Mesenchymal stem cell (in vitro differentiated cells and primary cell): ENCODE measurements at regions not wholly inside any gene's neighbourhood (a gene's known extent, or its start where the extent isn't known, plus 50 kb on each side); places are given as distances from the start of the nearest gene placed in this dataset.
A peak's percentile ranks its signal among the peaks of the same experiment; 100 is the strongest.

Experiments used
- DNase-seq: peaks from one replicate; pipeline ENCODE4 v3.0.0-alpha.2; 2013
- H2AFZ ChIP-seq: one replicate; pipeline ENCODE4 v1.6.1; 2013; ENCODE audit warnings: low read depth, mild to moderate bottlenecking, control low read depth, inconsistent platforms, low read length, moderate library complexity
- H2AK5ac ChIP-seq: 2 replicates; pipeline ENCODE4 v1.6.1; 2013; ENCODE audit warnings: low read length, moderate library complexity, mild to moderate bottlenecking, inconsistent platforms; ENCODE audit not compliant: severe bottlenecking
- H2BK120ac ChIP-seq: one replicate; pipeline ENCODE4 v1.6.1; 2013; ENCODE audit warnings: low read depth, mild to moderate bottlenecking, inconsistent platforms, low read length, moderate library complexity
- H2BK12ac ChIP-seq, 2 experiments: one replicate each; pipeline ENCODE4 v1.6.1; 2013; ENCODE audit warnings: inconsistent platforms in 2 of 2, low read length in 2 of 2, mild to moderate bottlenecking in 2 of 2, moderate library complexity in 2 of 2, control low read depth in 1 of 2
- H2BK15ac ChIP-seq: one replicate; pipeline ENCODE4 v1.6.1; 2013; ENCODE audit warnings: mild to moderate bottlenecking, low read depth, inconsistent platforms; ENCODE audit not compliant: poor library complexity, severe bottlenecking
- H2BK5ac ChIP-seq: 2 replicates; pipeline ENCODE4 v1.6.1; 2013; ENCODE audit warnings: low read depth, mild to moderate bottlenecking, low read length, control low read depth, inconsistent platforms; ENCODE audit not compliant: poor library complexity, severe bottlenecking
- H3K14ac ChIP-seq, 2 experiments: one replicate each; pipeline ENCODE4 v1.6.1; 2013; ENCODE audit warnings: inconsistent platforms in 2 of 2, low read length in 2 of 2, control low read depth in 1 of 2, mild to moderate bottlenecking in 1 of 2, moderate library complexity in 1 of 2
- H3K18ac ChIP-seq, 2 experiments: one replicate each; pipeline ENCODE4 v1.6.1; 2013; ENCODE audit warnings: inconsistent platforms in 2 of 2, low read length in 2 of 2, control low read depth in 1 of 2, low read depth in 1 of 2, mild to moderate bottlenecking in 1 of 2
- H3K23ac ChIP-seq, 2 experiments: one replicate each; pipeline ENCODE4 v1.6.1; 2013; ENCODE audit warnings: inconsistent platforms in 2 of 2, low read length in 2 of 2, mild to moderate bottlenecking in 2 of 2, moderate library complexity in 2 of 2, control low read depth in 1 of 2
- H3K27ac ChIP-seq: 2 replicates; pipeline ENCODE4 v1.5.1; 2013; ENCODE audit warnings: mild to moderate bottlenecking, moderate library complexity, low read length, control low read depth, inconsistent platforms; ENCODE audit not compliant: poor library complexity, severe bottlenecking
- H3K27me3 ChIP-seq, 2 experiments: 2 replicates each; pipeline versions ENCODE4 v1.6.1 to v1.7.0; 2013; ENCODE audit warnings: low read length in 2 of 2, mild to moderate bottlenecking in 2 of 2, moderate library complexity in 2 of 2, control low read depth in 1 of 2, inconsistent platforms in 1 of 2; ENCODE audit not compliant: control insufficient read depth in 1 of 2, insufficient read depth in 1 of 2
- H3K36me3 ChIP-seq, 2 experiments: 2 replicates each; pipeline versions ENCODE4 v1.6.1 to v1.7.0; 2013; ENCODE audit warnings: low read length in 2 of 2, control low read depth in 1 of 2, inconsistent platforms in 1 of 2, low read depth in 1 of 2, mild to moderate bottlenecking in 1 of 2; ENCODE audit not compliant: insufficient read depth in 2 of 2, control insufficient read depth in 1 of 2
- H3K4ac ChIP-seq, 2 experiments: one replicate each; pipeline ENCODE4 v1.6.1; 2013; ENCODE audit warnings: inconsistent platforms in 2 of 2, low read length in 2 of 2, mild to moderate bottlenecking in 2 of 2, moderate library complexity in 2 of 2, control low read depth in 1 of 2, low read depth in 1 of 2
- H3K4me1 ChIP-seq: 2 replicates; pipeline ENCODE4 v1.6.1; 2013; ENCODE audit warnings: low read depth, low read length, control low read depth; ENCODE audit not compliant: control insufficient read depth, insufficient read depth
- H3K4me2 ChIP-seq: 2 replicates; pipeline ENCODE4 v1.6.1; 2013; ENCODE audit warnings: low read length, mild to moderate bottlenecking, inconsistent platforms; ENCODE audit not compliant: poor library complexity, severe bottlenecking
- H3K4me3 ChIP-seq, 2 experiments: 2 replicates each; pipeline versions ENCODE4 v1.5.1 to v1.7.0; 2013; ENCODE audit warnings: low read length in 2 of 2, mild to moderate bottlenecking in 2 of 2, control low read depth in 1 of 2, low read depth in 1 of 2; ENCODE audit not compliant: insufficient read depth in 1 of 2
- H3K79me1 ChIP-seq: replicated peaks from 2 replicates; pipeline ENCODE4 v1.6.1; 2013; ENCODE audit warnings: mild to moderate bottlenecking, control low read depth, low read length, inconsistent platforms; ENCODE audit not compliant: poor library complexity, severe bottlenecking
- H3K9ac ChIP-seq: 2 replicates; pipeline ENCODE4 v1.7.0; 2013; ENCODE audit warnings: mild to moderate bottlenecking, low read length, moderate library complexity
- H3K9me3 ChIP-seq: 2 replicates; pipeline ENCODE4 v1.7.0; 2013; ENCODE audit warnings: mild to moderate bottlenecking, low read length; ENCODE audit not compliant: control insufficient read depth
- H4K8ac ChIP-seq: one replicate; pipeline ENCODE4 v1.6.1; 2013; ENCODE audit warnings: inconsistent platforms, mild to moderate bottlenecking, low read length, moderate library complexity
- H4K91ac ChIP-seq: one replicate; pipeline ENCODE4 v1.6.1; 2013; ENCODE audit warnings: mild to moderate bottlenecking, low read length, inconsistent platforms
- WGBS: methylation state at CpG from one replicate; pipeline ENCODE4 v1.1.7; 2013; ENCODE audit warnings: mixed read lengths; 5-methylcytosine and 5-hydroxymethylcytosine counted together

GRCh38 chr10:120188950-120189349 is 268.1 kb upstream of the PLPP4 start:
- H3K36me3 ChIP-seq, result no peaks in the 10 kb centered on the region
- 31% methylated on average over 2 of the region's 2 CpGs for WGBS

GRCh38 chr10:120195984-120196712 is 260.9 kb upstream of the PLPP4 start:
- no peak overlapping the region for H3K4me3 ChIP-seq
- no peaks in the 10 kb centered on the region for H3K9me3 ChIP-seq
- H4K8ac ChIP-seq, result no peak overlapping the region
- no peak overlapping the region for H2AK5ac ChIP-seq
- H4K91ac ChIP-seq, result no peak overlapping the region
- no peak overlapping the region for H2BK15ac ChIP-seq
- DNase-seq, result no peak
- peak overlapping the region; percentile 51 for H2AFZ ChIP-seq
- H3K23ac ChIP-seq, result no peak overlapping the region
- H3K18ac ChIP-seq, result no peak overlapping the region
- no peaks in the 10 kb centered on the region for H3K4me1 ChIP-seq
- H3K4ac ChIP-seq, result no peak overlapping the region
- no peak overlapping the region for H2BK120ac ChIP-seq
- no peak overlapping the region for H2BK5ac ChIP-seq
- no peak overlapping the region for H3K27ac ChIP-seq
- H3K36me3 ChIP-seq, result no peaks in the 10 kb centered on the region
- no peak overlapping the region for H3K9ac ChIP-seq
- H3K14ac ChIP-seq, result peak overlapping the region in 1 of 2 experiments; percentile 8
- H2BK12ac ChIP-seq, result no peak overlapping the region
- H3K27me3 ChIP-seq, result no peaks in the 10 kb centered on the region
- H3K79me1 ChIP-seq, result no peaks in the 10 kb centered on the region
- no peak overlapping the region for H3K4me2 ChIP-seq
- WGBS, result 71% methylated on average over 2 of the region's 2 CpGs

More at GRCh38 chr10:120188950-120189349, 268.1 kb upstream of the PLPP4 start:
- Histone ChIP-seq H3K4me1 (no peaks in the 10 kb centered on the region), H3K27ac (no peak overlapping the region), H2AK5ac (no peak overlapping the region), H3K23ac (no peak overlapping the region), H4K8ac (no peak overlapping the region), H3K9me3 (no peaks in the 10 kb centered on the region), H3K9ac (no peak overlapping the region), H2BK12ac (no peak overlapping the region), H3K4ac (no peak overlapping the region), H2BK5ac (no peak overlapping the region), H4K91ac (no peak overlapping the region), H3K4me3 (no peak overlapping the region), H3K14ac (no peak overlapping the region), H3K79me1 (no peaks in the 10 kb centered on the region), H2BK120ac (no peak overlapping the region), H3K27me3 (no peaks in the 10 kb centered on the region), H2AFZ (no peak overlapping the region), H3K4me2 (no peak overlapping the region), H3K18ac (no peak overlapping the region), H2BK15ac (no peak overlapping the region)
- DNase-seq, result no peak

- H2BK15ac ChIP-seq, result no peak overlapping the region
- H2AFZ ChIP-seq, result no peak overlapping the region
- DNase-seq, result no peak
- no peaks in the 10 kb centered on the region for H3K9me3 ChIP-seq
- H3K9ac ChIP-seq, result no peak overlapping the region
- no peak overlapping the region for H3K27ac ChIP-seq
- H4K8ac ChIP-seq, result no peak overlapping the region
- no peaks in the 10 kb centered on the region for H3K79me1 ChIP-seq
- H3K4me1 ChIP-seq, result no peaks in the 10 kb centered on the region
- 71% methylated on average over 5 of the region's 6 CpGs for WGBS
- no peak overlapping the region for H4K91ac ChIP-seq
- H3K27me3 ChIP-seq, result no peaks in the 10 kb centered on the region
- no peak overlapping the region for H2BK12ac ChIP-seq
- no peak overlapping the region for H2BK5ac ChIP-seq
- no peak overlapping the region for H3K4ac ChIP-seq
- no peak overlapping the region for H3K4me2 ChIP-seq
- H3K14ac ChIP-seq, result no peak overlapping the region
- no peak overlapping the region for H3K18ac ChIP-seq
- H3K4me3 ChIP-seq, result no peak overlapping the region
- H2BK120ac ChIP-seq, result no peak overlapping the region
- no peaks in the 10 kb centered on the region for H3K36me3 ChIP-seq
- no peak overlapping the region for H3K23ac ChIP-seq
- H2AK5ac ChIP-seq, result no peak overlapping the region
Observed at GRCh38 chr10:120204877-120205276, 252.2 kb upstream of the PLPP4 start.

DNA sequence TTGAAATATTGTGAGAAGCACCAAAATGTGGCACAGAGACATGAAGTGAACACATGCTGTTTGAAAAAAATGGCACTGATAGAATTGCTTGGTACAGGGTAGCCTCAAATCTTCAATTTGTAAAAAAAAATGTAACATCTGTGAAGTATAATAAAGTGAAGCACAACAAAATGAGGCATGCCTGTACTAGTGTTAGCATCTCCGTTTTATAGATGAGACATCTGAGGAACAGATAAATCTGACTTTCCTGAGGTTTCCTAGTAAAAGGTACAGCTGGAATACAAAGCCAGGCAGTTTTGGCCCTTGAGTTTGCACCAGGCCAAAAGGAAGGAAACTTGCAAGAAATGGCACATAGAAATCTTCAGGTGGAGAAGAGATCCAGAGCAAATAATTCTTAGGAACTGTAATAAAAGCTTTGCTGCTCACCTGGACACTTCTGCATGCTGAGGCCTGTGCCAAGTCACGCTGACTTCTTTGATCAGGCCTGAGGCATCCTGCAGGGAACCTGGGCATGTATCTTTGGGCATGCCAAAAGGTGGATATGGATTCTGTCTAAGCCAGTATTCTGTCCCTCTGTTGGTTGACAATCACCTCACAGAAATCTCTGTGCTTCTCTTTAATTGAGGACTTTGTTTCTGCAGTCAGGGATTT is 251.5 kb upstream of the PLPP4 start:
- Histone ChIP-seq H3K23ac (no peak overlapping the region), H3K14ac (no peak overlapping the region), H3K4ac (no peak overlapping the region), H3K9me3 (no peaks in the 10 kb centered on the region), H3K36me3 (no peaks in the 10 kb centered on the region), H3K4me2 (no peak overlapping the region), H2BK5ac (no peak overlapping the region), H3K27me3 (no peaks in the 10 kb centered on the region), H2BK12ac (no peak overlapping the region), H3K18ac (no peak overlapping the region), H3K79me1 (no peaks in the 10 kb centered on the region), H2BK120ac (no peak overlapping the region), H3K4me3 (no peak overlapping the region), H2AFZ (no peak overlapping the region), H4K91ac (no peak overlapping the region), H3K9ac (no peak overlapping the region), H3K27ac (no peak overlapping the region), H2AK5ac (no peak overlapping the region), H4K8ac (no peak overlapping the region), H2BK15ac (no peak overlapping the region), H3K4me1 (no peaks in the 10 kb centered on the region)
- 59% methylated on average over 2 of the region's 2 CpGs for WGBS
- no peak for DNase-seq
